GM12878 (cell line): ENCODE measurements at regions not wholly inside any gene's neighbourhood (a gene's known extent, or its start where the extent isn't known, plus 50 kb on each side); places are given as distances from the start of the nearest gene placed in this dataset.

Experiments
- ATAC-seq: fragments of 200-7000 bp; cut with Tn5 transposase; 3 replicates; pipeline ENCODE4 v1.9.1; 2020; ENCODE audit warnings: mild to moderate bottlenecking, moderate library complexity
- BruUV-seq: library from RNA; stranded (reverse); fragments of 400-500 nt; replicated peaks from 2 replicates; lab custom pipeline; 2021; lab: Mats Ljungman, UMichigan
- CTCF ChIA-PET: fragments of 300-600 bp; sonication (Branson Sonifier 250); formaldehyde crosslinking; extraction: SDS; loops from one replicate; lab custom pipeline; 2021; ENCODE audit warnings: inconsistent platforms; lab: Yijun Ruan, JAX
- POLR2A ChIA-PET: fragments of 350-600 bp; formaldehyde crosslinking; extraction: SDS; loops from one replicate; lab custom pipeline; 2021; ENCODE audit warnings: inconsistent platforms; lab: Charles Lee
- RAD21 ChIA-PET: fragments of 300-600 bp; sonication (Branson Sonifier 250); formaldehyde crosslinking; loops from one replicate; lab custom pipeline; 2023; ENCODE audit warnings: antibody characterized with exemption; ENCODE audit not compliant: unreplicated experiment; lab: Charles Lee
- SMC1A ChIA-PET: fragments of 300-600 bp; sonication (Branson Sonifier 250); formaldehyde crosslinking; loops from one replicate; lab custom pipeline; 2023; ENCODE audit not compliant: unreplicated experiment, uncharacterized antibody; lab: Charles Lee
- DNase-seq: peaks from one replicate; pipeline ENCODE4 v3.0.0-alpha.2; 2011; ENCODE audit warnings: low read depth, low spot score
- FAIRE-seq: peaks from 3 replicates; lab custom pipeline; 2011; peaks lifted over from hg19 to GRCh38; lab: Jason Lieb, UNC
- H2AFZ ChIP-seq: 2 replicates; pipeline ENCODE4 v1.6.0; 2011; ENCODE audit warnings: low read depth, low read length, control low read depth; ENCODE audit not compliant: control insufficient read depth
- H3K27ac ChIP-seq: 2 replicates; pipeline ENCODE4 v1.5.1; 2011; ENCODE audit warnings: control low read depth; ENCODE audit not compliant: control insufficient read depth, insufficient read depth
- H3K27me3 ChIP-seq, 2 experiments: replicated peaks in 1 of 2; 2 replicates each; pipeline versions ENCODE4 v1.6.0 to v1.6.1; 2011; ENCODE audit warnings: low read length in 1 of 2; ENCODE audit not compliant: control insufficient read depth in 2 of 2, insufficient read depth in 2 of 2
- H3K36me3 ChIP-seq, 2 experiments: 2 replicates each; pipeline ENCODE4 v1.5.1; 2011; ENCODE audit warnings: low read length in 1 of 2; ENCODE audit not compliant: control insufficient read depth in 2 of 2, insufficient read depth in 2 of 2
- H3K4me1 ChIP-seq: 2 replicates; pipeline ENCODE4 v1.6.1; 2011; ENCODE audit warnings: mild to moderate bottlenecking, low read length, moderate library complexity, mixed read lengths; ENCODE audit not compliant: control insufficient read depth, insufficient read depth
- H3K4me2 ChIP-seq: 2 replicates; pipeline ENCODE4 v1.6.0; 2011; ENCODE audit warnings: control low read depth; ENCODE audit not compliant: control insufficient read depth, insufficient read depth
- H3K4me3 ChIP-seq: fragments of 200-600 bp; sonication (generic); 2 replicates; pipeline ENCODE4 v1.5.1; 2016
- H3K79me2 ChIP-seq: 2 replicates; pipeline ENCODE4 v1.6.0; 2011; ENCODE audit warnings: low read length; ENCODE audit not compliant: control insufficient read depth, insufficient read depth
- H3K9ac ChIP-seq: 2 replicates; pipeline ENCODE4 v1.8.0; 2011; ENCODE audit warnings: low read length, control low read depth, mixed read lengths; ENCODE audit not compliant: control insufficient read depth, insufficient read depth
- H3K9me3 ChIP-seq: replicated peaks from 3 replicates; pipeline ENCODE4 v1.5.1; 2011; ENCODE audit warnings: mild to moderate bottlenecking, low read length; ENCODE audit not compliant: control insufficient read depth, insufficient read depth
- H4K20me1 ChIP-seq: 2 replicates; pipeline ENCODE4 v1.6.0; 2011; ENCODE audit not compliant: control insufficient read depth, insufficient read depth
- ATF7 ChIP-seq: fragments of 450-650 bp; IDR thresholded peaks from 2 replicates; pipeline ENCODE4 v1.6.1; 2016; ENCODE audit warnings: low read depth, mild to moderate bottlenecking
- BMI1 ChIP-seq: fragments of 450-650 bp; IDR thresholded peaks from 2 replicates; pipeline ENCODE4 v1.6.1; 2016; ENCODE audit warnings: mild to moderate bottlenecking, moderate library complexity, borderline replicate concordance
- BRCA1 ChIP-seq: IDR thresholded peaks from 2 replicates; pipeline ENCODE4 v1.6.1; 2011; ENCODE audit warnings: low read depth, low read length, improper control_type of control experiment
- CHD1 ChIP-seq: IDR thresholded peaks from 2 replicates; pipeline ENCODE4 v1.6.1; 2012; ENCODE audit warnings: low read depth, low read length, improper control_type of control experiment
- ESRRA ChIP-seq: IDR thresholded peaks from 2 replicates; pipeline ENCODE4 v1.6.1; 2012; ENCODE audit warnings: mild to moderate bottlenecking, low read length, improper control_type of control experiment
- HSF1 ChIP-seq: fragments of 150-350 bp; IDR thresholded peaks from 2 replicates; pipeline ENCODE4 v1.6.1; 2014; ENCODE audit warnings: mild to moderate bottlenecking, low read depth, low read length
- KLF5 ChIP-seq: fragments of 450-650 bp; IDR thresholded peaks from 2 replicates; pipeline ENCODE4 v1.6.1; 2014; ENCODE audit warnings: mild to moderate bottlenecking; ENCODE audit not compliant: partially characterized antibody
- MEF2A ChIP-seq: IDR thresholded peaks from 2 replicates; pipeline ENCODE4 v1.6.1; 2011; ENCODE audit warnings: low read depth, mild to moderate bottlenecking, low read length, moderate library complexity; ENCODE audit not compliant: insufficient read depth
- PML ChIP-seq: IDR thresholded peaks from 2 replicates; pipeline ENCODE4 v1.6.1; 2012; ENCODE audit warnings: low read length, inconsistent platforms
- RELB ChIP-seq: fragments of 450-650 bp; IDR thresholded peaks from 2 replicates; pipeline ENCODE4 v1.6.1; 2017; ENCODE audit warnings: low read depth, mild to moderate bottlenecking, moderate library complexity
- SUPT20H ChIP-seq: IDR thresholded peaks from 2 replicates; pipeline ENCODE4 v1.6.1; 2011; ENCODE audit warnings: low read depth, mild to moderate bottlenecking, low read length, moderate library complexity, borderline replicate concordance; ENCODE audit not compliant: control insufficient read depth
- ZNF274 ChIP-seq: IDR thresholded peaks from one replicate; pipeline ENCODE4 v1.8.0; 2011; ENCODE audit not compliant: insufficient read length, insufficient read depth
- ZNF622 ChIP-seq: fragments of 450-650 bp; IDR thresholded peaks from 2 replicates; pipeline ENCODE4 v1.6.1; 2017; ENCODE audit warnings: mild to moderate bottlenecking, inconsistent platforms
- WGBS: methylation state at CpG from one replicate; pipeline ENCODE4 v1.1.6; 2016; ENCODE audit warnings: low lambda C conversion rate; ENCODE audit not compliant: insufficient replicate concordance, insufficient coverage; ENCODE audit errors: missing lambda C conversion rate; 5-methylcytosine and 5-hydroxymethylcytosine counted together
- in situ Hi-C: fragments of 300-500 bp; cut with MboI; formaldehyde crosslinking; loops from 9 replicates; pipeline ENCODE4 v1.14.3; 2018; ENCODE audit warnings: mixed read lengths
- intact Hi-C: fragments of 100-400 bp; cut with micrococcal nuclease; formaldehyde crosslinking; loops from one replicate; pipeline ENCODE4 v1.14.2; 2022; ENCODE audit not compliant: unreplicated experiment

GRCh38 chr2:238975408-238975807 is 127.5 kb downstream of the TWIST2 start:
- Histone ChIP-seq H3K4me2 (no peak overlapping the region), H3K79me2 (no peaks in the 10 kb centered on the region), H2AFZ (no peak overlapping the region), H3K36me3 (no peaks in the 10 kb centered on the region), H3K4me1 (no peaks in the 10 kb centered on the region), H4K20me1 (no peaks in the 10 kb centered on the region), H3K27me3 (no peaks in the 10 kb centered on the region), H3K9ac (no peak overlapping the region), H3K27ac (no peak overlapping the region), H3K9me3 (no peaks in the 10 kb centered on the region; the same call in 2 of the 3 replicates), H3K4me3 (no peak overlapping the region)
- FAIRE-seq (no peak), DNase-seq (no peak), ATAC-seq (no peak)
- ChIA-PET SMC1A (no interaction called here), POLR2A (no interaction called here), RAD21 (no interaction called here), CTCF (interaction anchor here (0.7 to 1.3 kb wide), 2 partner anchors 20 to 76 kb away, joined by 3 read pairs; no protein-coding TSS in a partner anchor)
- TF ChIP-seq SUPT20H (no peak), KLF5 (no peak), ESRRA (no peak), PML (no peak), CHD1 (no peak), BRCA1 (no peak), BMI1 (no peak), HSF1 (no peak)
- BruUV-seq: no TSS peak
- in situ Hi-C loops (no loop called here), intact Hi-C loops (no loop called here)
- WGBS: 7% methylated on average over 2 of the region's 2 CpGs

- Histone ChIP-seq H2AFZ (no peak overlapping the region), H3K27me3 (no peaks in the 10 kb centered on the region), H3K79me2 (no peaks in the 10 kb centered on the region), H3K4me2 (no peak overlapping the region), H3K4me1 (no peaks in the 10 kb centered on the region), H3K9me3 (no peaks in the 10 kb centered on the region; the same call in 2 of the 3 replicates), H4K20me1 (no peaks in the 10 kb centered on the region), H3K27ac (no peak overlapping the region), H3K9ac (no peak overlapping the region), H3K36me3 (no peaks in the 10 kb centered on the region), H3K4me3 (no peak overlapping the region)
- WGBS: 12% methylated on average over 4 of the region's 4 CpGs
- BruUV-seq: no TSS peak
- ChIA-PET SMC1A (no interaction called here), RAD21 (no interaction called here), POLR2A (no interaction called here), CTCF (no interaction called here)
- intact Hi-C loops: no loop called here
- FAIRE-seq (no peak), ATAC-seq (no peak), DNase-seq (no peak)
- TF ChIP-seq RELB: no peak
- TF ChIP-seq SUPT20H: no peak
- TF ChIP-seq MEF2A: no peak
- TF ChIP-seq ATF7: no peak
- TF ChIP-seq ZNF274: no peak
- no peak for TF ChIP-seq KLF5
- no peak for TF ChIP-seq ZNF622
- in situ Hi-C loops: no loop called here
Measured at GRCh38 chr2:238978497-238978896, 130.6 kb downstream of the TWIST2 start.
